Cardiac muscle cell (in vitro differentiated cells and primary cell): ENCODE measurements at regions not wholly inside any gene's neighbourhood (a gene's known extent, or its start where the extent isn't known, plus 50 kb on each side); places are given as distances from the start of the nearest gene placed in this dataset.

Experiments
- DNase-seq, 2 donors: peaks; one replicate each; pipeline versions ENCODE4 v3.0.0 to v3.0.0-alpha.2; 2010 to 2017; ENCODE audit warnings: low read depth in 1 of 2, low spot score in 1 of 2
- H3K27ac ChIP-seq: fragments of 200-600 bp; sonication (generic); 2 replicates; pipeline ENCODE4 v1.5.1; 2016
- H3K27me3 ChIP-seq: fragments of 200-600 bp; sonication (generic); 2 replicates; pipeline ENCODE4 v1.6.0; 2016; ENCODE audit warnings: control low read depth
- H3K36me3 ChIP-seq: fragments of 200-600 bp; sonication (generic); 2 replicates; pipeline ENCODE4 v1.5.1; 2016; ENCODE audit warnings: control low read depth
- H3K4me1 ChIP-seq: fragments of 200-600 bp; sonication (generic); 2 replicates; pipeline ENCODE4 v1.8.1; 2017; ENCODE audit warnings: low read depth, mild to moderate bottlenecking, mixed run types
- H3K4me3 ChIP-seq: fragments of 200-600 bp; sonication (generic); 2 replicates; pipeline ENCODE4 v1.5.1; 2016; ENCODE audit warnings: mild to moderate bottlenecking
- H3K9me3 ChIP-seq: fragments of 200-600 bp; sonication (generic); 2 replicates; pipeline ENCODE4 v1.5.1; 2017; ENCODE audit warnings: low read depth, mild to moderate bottlenecking, control low read depth
- TF ChIP-seq, protein P1 (sequence below): IDR thresholded peaks from 2 replicates; pipeline ENCODE4 v1.5.1; 2012; ENCODE audit warnings: low read depth, mild to moderate bottlenecking, low read length

- H3K4me3 ChIP-seq: no peak overlapping the region
- no peaks in the 10 kb centered on the region for H3K4me1 ChIP-seq
- TF ChIP-seq, protein P1, sequence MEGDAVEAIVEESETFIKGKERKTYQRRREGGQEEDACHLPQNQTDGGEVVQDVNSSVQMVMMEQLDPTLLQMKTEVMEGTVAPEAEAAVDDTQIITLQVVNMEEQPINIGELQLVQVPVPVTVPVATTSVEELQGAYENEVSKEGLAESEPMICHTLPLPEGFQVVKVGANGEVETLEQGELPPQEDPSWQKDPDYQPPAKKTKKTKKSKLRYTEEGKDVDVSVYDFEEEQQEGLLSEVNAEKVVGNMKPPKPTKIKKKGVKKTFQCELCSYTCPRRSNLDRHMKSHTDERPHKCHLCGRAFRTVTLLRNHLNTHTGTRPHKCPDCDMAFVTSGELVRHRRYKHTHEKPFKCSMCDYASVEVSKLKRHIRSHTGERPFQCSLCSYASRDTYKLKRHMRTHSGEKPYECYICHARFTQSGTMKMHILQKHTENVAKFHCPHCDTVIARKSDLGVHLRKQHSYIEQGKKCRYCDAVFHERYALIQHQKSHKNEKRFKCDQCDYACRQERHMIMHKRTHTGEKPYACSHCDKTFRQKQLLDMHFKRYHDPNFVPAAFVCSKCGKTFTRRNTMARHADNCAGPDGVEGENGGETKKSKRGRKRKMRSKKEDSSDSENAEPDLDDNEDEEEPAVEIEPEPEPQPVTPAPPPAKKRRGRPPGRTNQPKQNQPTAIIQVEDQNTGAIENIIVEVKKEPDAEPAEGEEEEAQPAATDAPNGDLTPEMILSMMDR: no peak
- no peaks in the 10 kb centered on the region for H3K27me3 ChIP-seq
- H3K27ac ChIP-seq: no peak overlapping the region
- peak in 1 of 2 donors; percentile 9 for DNase-seq
- H3K9me3 ChIP-seq: no peaks in the 10 kb centered on the region
- H3K36me3 ChIP-seq: no peaks in the 10 kb centered on the region
These were observed 277.9 kb upstream of the SPRY2 start for GRCh38 chr13:80618781-80619180.

- H3K27ac ChIP-seq: no peak overlapping the region
- DNase-seq: no peak
- no peaks in the 10 kb centered on the region for H3K27me3 ChIP-seq
- TF ChIP-seq, protein P1: no peak
- H3K4me1 ChIP-seq: no peaks in the 10 kb centered on the region
- H3K36me3 ChIP-seq: no peaks in the 10 kb centered on the region
- no peak overlapping the region for H3K4me3 ChIP-seq
- no peaks in the 10 kb centered on the region for H3K9me3 ChIP-seq
These were observed 271.9 kb upstream of the SPRY2 start for GRCh38 chr13:80612804-80613203.

DNA sequence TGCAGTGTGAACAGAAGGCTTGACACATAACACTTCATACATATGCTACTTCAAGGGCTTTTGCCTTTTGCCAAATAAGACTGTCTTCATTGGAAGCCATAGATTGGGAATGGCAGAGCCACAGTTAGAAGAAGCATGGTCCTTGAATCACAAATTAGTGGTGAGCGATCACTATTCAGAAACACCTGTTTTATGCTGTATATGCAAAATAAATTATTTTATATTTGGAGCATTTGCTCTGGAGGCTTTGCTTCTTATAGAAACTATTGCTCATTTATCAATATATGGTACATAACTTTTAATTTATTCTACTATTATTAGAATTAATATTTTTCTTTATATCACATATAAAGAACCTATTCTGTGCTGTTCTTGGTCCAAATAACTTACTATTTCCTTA lies 270.4 kb upstream of the SPRY2 start:
- Histone ChIP-seq H3K9me3 (no peaks in the 10 kb centered on the region), H3K36me3 (no peaks in the 10 kb centered on the region), H3K4me3 (no peak overlapping the region), H3K27me3 (no peaks in the 10 kb centered on the region), H3K27ac (no peak overlapping the region), H3K4me1 (no peaks in the 10 kb centered on the region)
- TF ChIP-seq, protein P1: no peak
- no peak for DNase-seq

DNA sequence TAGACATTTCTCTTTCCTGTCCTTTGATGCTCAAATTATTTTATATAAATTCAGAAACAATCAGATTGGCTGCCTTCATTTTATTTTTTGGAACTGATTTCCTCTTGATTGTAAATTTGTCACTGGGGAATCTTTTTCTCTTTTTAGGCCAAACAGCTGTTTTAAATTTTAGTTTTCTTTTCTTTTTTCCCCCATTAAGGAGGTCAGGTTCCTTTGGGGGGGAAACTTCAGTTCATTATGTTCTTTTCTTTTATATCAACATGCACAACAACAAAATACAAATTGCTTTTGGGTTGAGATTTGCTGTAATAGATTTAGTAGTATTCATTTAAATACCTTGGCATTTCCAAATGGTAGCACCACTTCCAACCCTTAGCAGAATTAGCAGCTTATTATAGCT lies 264.8 kb upstream of the SPRY2 start:
- Histone ChIP-seq H3K36me3 (no peaks in the 10 kb centered on the region), H3K27ac (no peak overlapping the region), H3K9me3 (no peaks in the 10 kb centered on the region), H3K27me3 (no peaks in the 10 kb centered on the region), H3K4me1 (no peaks in the 10 kb centered on the region), H3K4me3 (no peak overlapping the region)
- DNase-seq: no peak
- TF ChIP-seq, protein P1: no peak

DNA sequence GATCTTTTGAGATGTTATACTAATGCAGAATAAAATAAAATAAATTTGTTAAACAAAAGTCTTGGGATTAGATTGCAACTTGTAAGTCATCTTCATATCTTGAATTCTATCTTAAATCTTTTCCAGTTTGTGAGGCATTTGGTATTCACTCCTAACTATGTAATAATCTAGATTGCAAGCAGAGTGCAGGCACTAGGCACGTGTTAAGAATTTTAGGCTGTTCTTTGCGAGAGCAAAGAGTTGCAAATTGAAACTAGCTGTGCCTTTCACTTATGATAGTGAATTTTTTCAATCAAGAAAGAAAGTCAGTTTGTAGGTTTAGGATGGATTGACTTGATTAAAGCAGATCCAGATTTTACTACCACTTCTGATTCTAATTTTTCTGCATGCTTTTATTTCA lies 264.1 kb upstream of the SPRY2 start:
- TF ChIP-seq, protein P1: no peak
- DNase-seq: no peak
- Histone ChIP-seq H3K4me3 (no peak overlapping the region), H3K36me3 (no peaks in the 10 kb centered on the region), H3K27ac (no peak overlapping the region), H3K9me3 (no peaks in the 10 kb centered on the region), H3K27me3 (no peaks in the 10 kb centered on the region), H3K4me1 (no peaks in the 10 kb centered on the region)

- no peak overlapping the region for H3K27ac ChIP-seq
These were observed 263.2 kb upstream of the SPRY2 start for GRCh38 chr13:80604098-80604497.

More at GRCh38 chr13:80604098-80604497, 263.2 kb upstream of the SPRY2 start:
- DNase-seq: peak in 1 of 2 donors; percentile 60
- no peaks in the 10 kb centered on the region for H3K27me3 ChIP-seq
- no peaks in the 10 kb centered on the region for H3K4me1 ChIP-seq
- no peak overlapping the region for H3K4me3 ChIP-seq
- H3K9me3 ChIP-seq: no peaks in the 10 kb centered on the region
- no peaks in the 10 kb centered on the region for H3K36me3 ChIP-seq
- TF ChIP-seq, protein P1: peak; percentile 41
